ENCODE measurements at regions not wholly inside any gene's neighbourhood (a gene's known extent, or its start where the extent isn't known, plus 50 kb on each side); places are given as distances from the start of the nearest gene placed in this dataset.

GRCh38 chr3:65166531-65166930 is 478.7 kb upstream of the ADAMTS9 start:
- no peak overlapping the region for H2AFZ ChIP-seq
- H3K27ac Mint-ChIP-seq = no peak overlapping the region
- H4K20me1 ChIP-seq (replicated peaks; ENCODE audit: insufficient read depth) = no peaks in the 10 kb centered on the region
- H3K4me1 Mint-ChIP-seq = peaks cover 8% of the 10 kb centered on the region
- H3K4me3 Mint-ChIP-seq = no peak overlapping the region
- no peaks in the 10 kb centered on the region for H3K27me3 Mint-ChIP-seq (ENCODE audit: insufficient read depth, low read depth, poor library complexity)
- no peak overlapping the region for H3K4me3 ChIP-seq
- H3K4me1 ChIP-seq (ENCODE audit: insufficient read depth) = peaks cover 9% of the 10 kb centered on the region; the same call in 1 of the 2 replicates
- H3K27me3 ChIP-seq (ENCODE audit: insufficient read depth) = no peaks in the 10 kb centered on the region
- DNase-seq (ENCODE audit: low spot score) = no peak
- peak; percentile 47; the same call in 2 of the 3 replicates for ATAC-seq
- no peak for TF ChIP-seq STAT1 (IDR thresholded peaks at IDR 0.05; ENCODE audit: unreplicated experiment)
- no peak for TF ChIP-seq ZNF462 (CRISPR knock-in tag; IDR thresholded peaks at IDR 0.05)
- TF ChIP-seq ZNF331 (CRISPR knock-in tag; IDR thresholded peaks at IDR 0.05; ENCODE audit: low read depth) = no peak
- TF ChIP-seq CREB1 (CRISPR knock-in tag; IDR thresholded peaks at IDR 0.05; ENCODE audit: low read depth) = no peak
- no peak for TF ChIP-seq EZH2 (IDR thresholded peaks at IDR 0.05; ENCODE audit: low read depth, unreplicated experiment)
- no peak for TF ChIP-seq REST (IDR thresholded peaks at IDR 0.05; ENCODE audit: unreplicated experiment)
- no peak for TF ChIP-seq POLR2AphosphoS5 (IDR thresholded peaks at IDR 0.05; ENCODE audit: low read depth)
- TF ChIP-seq EZH2phosphoT487 (IDR thresholded peaks at IDR 0.05; ENCODE audit: unreplicated experiment) = no peak
- TF ChIP-seq NANOG (IDR thresholded peaks at IDR 0.05; ENCODE audit: borderline replicate concordance) = no peak
- no peak for TF ChIP-seq JUNB (IDR thresholded peaks at IDR 0.05; ENCODE audit: unreplicated experiment)
- TF ChIP-seq, protein P1, sequence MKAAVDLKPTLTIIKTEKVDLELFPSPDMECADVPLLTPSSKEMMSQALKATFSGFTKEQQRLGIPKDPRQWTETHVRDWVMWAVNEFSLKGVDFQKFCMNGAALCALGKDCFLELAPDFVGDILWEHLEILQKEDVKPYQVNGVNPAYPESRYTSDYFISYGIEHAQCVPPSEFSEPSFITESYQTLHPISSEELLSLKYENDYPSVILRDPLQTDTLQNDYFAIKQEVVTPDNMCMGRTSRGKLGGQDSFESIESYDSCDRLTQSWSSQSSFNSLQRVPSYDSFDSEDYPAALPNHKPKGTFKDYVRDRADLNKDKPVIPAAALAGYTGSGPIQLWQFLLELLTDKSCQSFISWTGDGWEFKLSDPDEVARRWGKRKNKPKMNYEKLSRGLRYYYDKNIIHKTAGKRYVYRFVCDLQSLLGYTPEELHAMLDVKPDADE (IDR thresholded peaks at IDR 0.05) = no peak
- no peak for TF ChIP-seq ZNF114 (CRISPR knock-in tag; IDR thresholded peaks at IDR 0.05)
- TF ChIP-seq, protein P2, sequence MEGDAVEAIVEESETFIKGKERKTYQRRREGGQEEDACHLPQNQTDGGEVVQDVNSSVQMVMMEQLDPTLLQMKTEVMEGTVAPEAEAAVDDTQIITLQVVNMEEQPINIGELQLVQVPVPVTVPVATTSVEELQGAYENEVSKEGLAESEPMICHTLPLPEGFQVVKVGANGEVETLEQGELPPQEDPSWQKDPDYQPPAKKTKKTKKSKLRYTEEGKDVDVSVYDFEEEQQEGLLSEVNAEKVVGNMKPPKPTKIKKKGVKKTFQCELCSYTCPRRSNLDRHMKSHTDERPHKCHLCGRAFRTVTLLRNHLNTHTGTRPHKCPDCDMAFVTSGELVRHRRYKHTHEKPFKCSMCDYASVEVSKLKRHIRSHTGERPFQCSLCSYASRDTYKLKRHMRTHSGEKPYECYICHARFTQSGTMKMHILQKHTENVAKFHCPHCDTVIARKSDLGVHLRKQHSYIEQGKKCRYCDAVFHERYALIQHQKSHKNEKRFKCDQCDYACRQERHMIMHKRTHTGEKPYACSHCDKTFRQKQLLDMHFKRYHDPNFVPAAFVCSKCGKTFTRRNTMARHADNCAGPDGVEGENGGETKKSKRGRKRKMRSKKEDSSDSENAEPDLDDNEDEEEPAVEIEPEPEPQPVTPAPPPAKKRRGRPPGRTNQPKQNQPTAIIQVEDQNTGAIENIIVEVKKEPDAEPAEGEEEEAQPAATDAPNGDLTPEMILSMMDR (conservative IDR thresholded peaks at IDR 0.05; ENCODE audit: low read depth in 2 of 2) = no peak
- no peak overlapping the region for H3K27ac ChIP-seq (ENCODE audit: low read depth)
- H3K36me3 Mint-ChIP-seq (ENCODE audit: low read depth) = no peaks in the 10 kb centered on the region
- no peaks in the 10 kb centered on the region for H3K36me3 ChIP-seq (ENCODE audit: insufficient read depth)
- no peaks in the 10 kb centered on the region for H3K9me3 Mint-ChIP-seq
- H3K79me2 ChIP-seq (replicated peaks; ENCODE audit: insufficient read depth) = no peaks in the 10 kb centered on the region
- H3K4me2 ChIP-seq = no peak overlapping the region
- no peaks in the 10 kb centered on the region for H3F3A ChIP-seq (replicated peaks; ENCODE audit: low read depth)
- H3K9me2 ChIP-seq (ENCODE audit: insufficient read depth) = no peaks in the 10 kb centered on the region
